GM18870 (cell line): ENCODE measurements at regions not wholly inside any gene's neighbourhood (a gene's known extent, or its start where the extent isn't known, plus 50 kb on each side); places are given as distances from the start of the nearest gene placed in this dataset.

Experiments
- ATAC-seq: cut with Tn5 transposase; IDR thresholded peaks from one replicate; pipeline ENCODE4 v1.9.1; 2021; ENCODE audit warnings: moderate library complexity; ENCODE audit not compliant: unreplicated experiment

- ATAC-seq = no peak
Measured at GRCh38 chr2:129737660-129738527, 241.6 kb upstream of the RAB6C start.

GRCh38 chr2:129738799-129739198 lies 240.7 kb upstream of the RAB6C start:
- no peak for ATAC-seq

- no peak for ATAC-seq
Measured at GRCh38 chr2:129740504-129740903, 239.0 kb upstream of the RAB6C start.

GRCh38 chr2:129741165-129741564 lies 238.3 kb upstream of the RAB6C start:
- ATAC-seq = no peak

GRCh38 chr2:129741623-129742022 lies 237.8 kb upstream of the RAB6C start:
- no peak for ATAC-seq

- ATAC-seq = no peak
Measured at GRCh38 chr2:129742415-129743180, 236.9 kb upstream of the RAB6C start.

GRCh38 chr2:129744141-129744540 lies 235.3 kb upstream of the RAB6C start:
- ATAC-seq = no peak

GRCh38 chr2:129744649-129745048 lies 234.8 kb upstream of the RAB6C start:
- no peak for ATAC-seq

- ATAC-seq = no peak
Measured at GRCh38 chr2:129747500-129748125, 231.9 kb upstream of the RAB6C start.

- no peak for ATAC-seq
Measured at GRCh38 chr2:129748250-129748649, 231.2 kb upstream of the RAB6C start.

GRCh38 chr2:129748653-129749052 lies 230.8 kb upstream of the RAB6C start:
- no peak for ATAC-seq

- no peak for ATAC-seq
Measured at GRCh38 chr2:129751409-129751808, 228.1 kb upstream of the RAB6C start.

- no peak for ATAC-seq
Measured at GRCh38 chr2:129752176-129752575, 227.3 kb upstream of the RAB6C start.

- ATAC-seq = no peak
Measured at GRCh38 chr2:129752686-129753085, 226.8 kb upstream of the RAB6C start.

- ATAC-seq = no peak
Measured at GRCh38 chr2:129753261-129753660, 226.2 kb upstream of the RAB6C start.

GRCh38 chr2:129754421-129754820 lies 225.0 kb upstream of the RAB6C start:
- no peak for ATAC-seq

GRCh38 chr2:129754831-129755230 lies 224.6 kb upstream of the RAB6C start:
- no peak for ATAC-seq

- ATAC-seq = no peak
Measured at GRCh38 chr2:129755786-129756185, 223.7 kb upstream of the RAB6C start.

- ATAC-seq = no peak
Measured at GRCh38 chr2:129756276-129756675, 223.2 kb upstream of the RAB6C start.

- no peak for ATAC-seq
Measured at GRCh38 chr2:129757366-129757914, 222.0 kb upstream of the RAB6C start.
